Activated naive CD4-positive, alpha-beta T cell treated with anti-CD3 and anti-CD28 coated beads, Interleukin-2, amount 10 ng/mL, durations not matched to agents 7 days and 5 days (primary cell): ENCODE measurements at regions not wholly inside any gene's neighbourhood (a gene's known extent, or its start where the extent isn't known, plus 50 kb on each side); places are given as distances from the start of the nearest gene placed in this dataset.
A peak's percentile ranks its signal among the peaks of the same experiment; 100 is the strongest.

Experiments
- CTCF ChIA-PET: fragments of 350-600 bp; sonication (Branson Sonifier 250); formaldehyde crosslinking; loops from one replicate; lab custom pipeline; 2021; ENCODE audit warnings: antibody characterized with exemption; lab: Charles Lee
- DNase-seq: peaks from one replicate; pipeline ENCODE4 v3.0.0-alpha.2; 2020
- H3K27ac Mint-ChIP-seq: one replicate; pipeline ENCODE4 v1.8.0; 2021; ENCODE audit warnings: mild to moderate bottlenecking, moderate library complexity, mixed read lengths
- H3K27me3 Mint-ChIP-seq: one replicate; pipeline ENCODE4 v1.8.0; 2021; ENCODE audit warnings: mild to moderate bottlenecking, mixed read lengths
- H3K36me3 Mint-ChIP-seq: one replicate; pipeline ENCODE4 v1.8.0; 2021; ENCODE audit warnings: mixed read lengths
- H3K4me1 Mint-ChIP-seq: one replicate; pipeline ENCODE4 v1.8.0; 2021; ENCODE audit warnings: mixed read lengths
- H3K4me3 Mint-ChIP-seq: one replicate; pipeline ENCODE4 v1.8.0; 2021; ENCODE audit warnings: mild to moderate bottlenecking, moderate library complexity, mixed read lengths
- H3K9me3 Mint-ChIP-seq: one replicate; pipeline ENCODE4 v1.8.0; 2021; ENCODE audit warnings: mixed read lengths

DNA sequence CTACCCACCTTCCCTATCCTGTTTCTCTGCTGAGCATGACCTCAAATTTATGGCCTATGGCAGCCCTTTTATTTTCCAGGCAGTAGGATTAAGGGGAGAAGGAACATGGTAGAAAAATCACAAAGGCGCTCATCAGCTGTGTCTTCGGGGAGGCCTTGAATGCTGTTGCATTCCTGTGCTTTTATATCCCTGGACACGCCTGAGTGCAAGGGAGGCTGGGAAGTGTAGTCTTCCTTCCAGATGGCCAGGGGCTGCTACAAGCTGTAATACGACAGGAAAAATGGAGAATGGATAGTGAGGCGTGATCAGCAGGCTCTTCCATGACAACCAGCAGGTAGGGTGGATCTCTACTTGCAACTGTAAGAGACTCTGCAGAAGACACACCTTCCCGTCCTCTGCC is 210.9 kb upstream of the GGTLC1 start:
- no peaks in the 10 kb centered on the region for H3K9me3 Mint-ChIP-seq
- H3K27me3 Mint-ChIP-seq: peaks cover 3% of the 10 kb centered on the region
- no peaks in the 10 kb centered on the region for H3K36me3 Mint-ChIP-seq
- DNase-seq: no peak
- CTCF ChIA-PET: no interaction called here
- H3K4me3 Mint-ChIP-seq: no peak overlapping the region
- no peaks in the 10 kb centered on the region for H3K4me1 Mint-ChIP-seq
- H3K27ac Mint-ChIP-seq: no peak overlapping the region

DNA sequence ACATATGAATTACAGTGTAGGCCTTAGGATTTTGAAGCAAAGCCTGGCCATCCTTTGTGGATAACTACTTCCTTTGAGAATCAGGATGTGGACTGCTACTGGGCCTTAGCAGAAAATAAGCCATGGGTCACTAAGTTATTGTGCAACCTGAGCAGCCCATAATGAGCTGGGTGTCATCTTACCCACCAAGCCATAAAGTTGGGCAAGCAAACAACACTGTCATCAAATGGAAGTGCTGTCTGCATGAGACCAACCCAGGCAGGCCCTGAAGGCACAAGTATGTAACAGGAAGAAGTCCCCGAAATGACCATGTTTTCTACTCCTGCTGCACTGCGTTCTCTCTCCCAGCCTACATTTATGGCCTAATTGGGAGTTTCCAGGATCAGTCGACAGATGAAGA is 205.6 kb upstream of the GGTLC1 start:
- no peak for DNase-seq
- Mint-ChIP-seq H3K27me3 (peaks cover 4% of the 10 kb centered on the region), H3K4me1 (no peaks in the 10 kb centered on the region), H3K4me3 (no peak overlapping the region), H3K9me3 (peaks cover 3% of the 10 kb centered on the region), H3K36me3 (no peaks in the 10 kb centered on the region), H3K27ac (no peak overlapping the region)
- CTCF ChIA-PET: no interaction called here

DNA sequence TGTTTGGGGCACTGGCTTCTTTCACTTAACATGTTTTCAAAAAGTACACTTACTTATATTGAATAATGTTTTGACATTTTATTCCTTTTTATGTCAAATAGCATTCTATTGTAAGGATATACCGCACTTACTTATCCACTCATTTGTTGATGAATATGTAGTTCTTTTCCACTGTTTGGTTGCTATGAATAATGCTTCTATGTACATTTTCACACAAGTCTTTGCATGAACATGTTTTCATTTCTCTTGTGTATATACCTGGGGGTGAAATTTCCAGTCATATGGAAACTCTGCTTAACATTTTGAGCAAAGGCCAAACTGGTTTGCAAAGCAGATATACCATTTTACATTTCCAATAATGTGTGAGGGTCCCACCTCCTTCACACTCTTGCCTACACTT is 202.3 kb upstream of the GGTLC1 start:
- H3K36me3 Mint-ChIP-seq: no peaks in the 10 kb centered on the region
- H3K4me3 Mint-ChIP-seq: no peak overlapping the region
- DNase-seq: no peak
- H3K4me1 Mint-ChIP-seq: no peaks in the 10 kb centered on the region
- H3K27ac Mint-ChIP-seq: no peak overlapping the region
- peaks cover 4% of the 10 kb centered on the region for H3K27me3 Mint-ChIP-seq
- CTCF ChIA-PET: no interaction called here
- peaks cover 3% of the 10 kb centered on the region for H3K9me3 Mint-ChIP-seq

DNA sequence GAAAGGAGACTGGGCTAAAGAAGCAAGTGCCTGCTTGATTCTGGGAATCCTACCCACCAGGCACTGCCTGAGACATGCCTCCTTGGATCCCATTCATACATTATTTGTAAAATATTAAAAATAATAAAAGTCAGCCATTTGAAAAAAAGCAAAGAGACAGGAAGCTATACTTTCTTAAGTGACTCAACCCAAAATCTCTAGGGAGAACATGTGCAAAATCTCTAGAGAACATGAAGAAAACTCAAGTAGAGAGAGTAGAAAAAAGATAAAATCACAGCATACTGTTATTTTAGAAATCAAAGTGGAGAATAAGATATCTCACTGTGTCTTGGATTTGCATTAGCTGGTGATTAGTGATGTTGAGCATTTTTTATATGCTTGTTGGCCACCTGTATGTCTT is 197.2 kb upstream of the GGTLC1 start:
- H3K4me3 Mint-ChIP-seq: no peak overlapping the region
- H3K27me3 Mint-ChIP-seq: peaks cover 4% of the 10 kb centered on the region
- no peak for DNase-seq
- no peaks in the 10 kb centered on the region for H3K4me1 Mint-ChIP-seq
- peaks cover 3% of the 10 kb centered on the region for H3K9me3 Mint-ChIP-seq
- H3K27ac Mint-ChIP-seq: no peak overlapping the region
- CTCF ChIA-PET: interaction anchor here (0.8 kb wide), 1 partner anchor 25 kb away, joined by 3 read pairs; no protein-coding TSS in a partner anchor
- no peaks in the 10 kb centered on the region for H3K36me3 Mint-ChIP-seq

DNA sequence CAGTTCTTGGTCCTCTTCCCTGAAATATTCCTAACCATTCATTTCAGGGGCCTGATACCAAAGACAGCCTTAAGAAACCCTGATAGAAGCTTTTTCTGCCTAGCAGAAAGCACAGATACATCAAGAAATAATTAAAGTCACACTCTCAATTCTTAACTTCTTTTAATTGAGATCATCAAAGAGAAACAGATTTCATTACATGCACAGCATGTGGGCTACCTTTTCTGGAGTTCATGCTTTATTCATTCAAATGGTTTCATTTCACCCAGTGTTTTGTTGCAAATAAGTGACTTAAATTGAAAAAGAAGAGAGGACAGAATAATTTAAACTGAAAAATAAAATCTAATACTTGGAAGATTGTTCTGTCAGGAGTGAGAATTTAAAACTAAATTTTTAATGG is 192.6 kb upstream of the GGTLC1 start:
- H3K9me3 Mint-ChIP-seq: no peaks in the 10 kb centered on the region
- no peak overlapping the region for H3K4me3 Mint-ChIP-seq
- DNase-seq: no peak
- CTCF ChIA-PET: interaction anchor here (1.0 kb wide), 1 partner anchor 80 kb away, joined by 3 read pairs; no protein-coding TSS in a partner anchor
- no peak overlapping the region for H3K27ac Mint-ChIP-seq
- no peaks in the 10 kb centered on the region for H3K4me1 Mint-ChIP-seq
- H3K36me3 Mint-ChIP-seq: no peaks in the 10 kb centered on the region
- H3K27me3 Mint-ChIP-seq: peaks cover 7% of the 10 kb centered on the region

DNA sequence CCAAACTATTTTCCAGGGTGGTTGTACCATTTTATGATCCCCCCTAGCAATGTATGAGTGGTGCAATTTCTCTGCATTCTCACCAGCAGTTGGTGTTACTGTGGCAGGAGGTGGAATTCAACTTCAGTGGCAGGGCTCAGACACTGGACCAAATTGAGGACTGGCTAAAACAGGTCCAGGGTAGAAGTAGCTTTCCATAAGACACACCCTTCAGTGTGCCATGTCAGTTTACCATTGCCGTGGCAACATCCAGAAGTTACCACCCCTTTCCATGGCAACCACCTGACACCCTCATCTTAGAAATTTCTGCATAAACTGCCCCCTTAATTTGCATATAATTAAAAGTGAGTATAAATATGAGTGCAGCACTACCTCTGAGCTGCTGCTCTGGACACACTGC is 180.7 kb upstream of the GGTLC1 start:
- Mint-ChIP-seq H3K9me3 (peaks cover 2% of the 10 kb centered on the region), H3K4me1 (no peaks in the 10 kb centered on the region), H3K36me3 (no peaks in the 10 kb centered on the region), H3K4me3 (no peak overlapping the region), H3K27me3 (no peaks in the 10 kb centered on the region), H3K27ac (no peak overlapping the region)
- no peak for DNase-seq
- CTCF ChIA-PET: no interaction called here

DNA sequence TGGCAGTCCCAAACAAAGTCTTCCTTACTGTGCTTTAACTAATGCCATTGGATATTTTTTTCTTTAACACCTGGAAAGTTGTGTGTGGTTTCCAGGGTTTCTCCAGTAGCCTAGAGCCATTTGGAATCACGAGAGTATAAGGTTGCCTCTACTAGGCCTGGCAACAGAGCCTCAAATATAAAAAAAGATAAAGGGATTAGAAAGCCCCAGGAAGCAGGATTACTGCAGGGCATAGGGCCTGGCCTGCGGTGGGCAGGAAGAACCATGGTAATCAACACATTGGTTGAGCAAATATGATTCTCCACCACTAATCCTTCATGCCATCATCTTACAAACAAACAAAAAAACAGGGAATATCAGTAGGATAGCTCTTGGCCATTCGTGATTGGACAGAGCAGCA is 177.8 kb upstream of the GGTLC1 start:
- DNase-seq: no peak
- no peak overlapping the region for H3K4me3 Mint-ChIP-seq
- H3K9me3 Mint-ChIP-seq: no peaks in the 10 kb centered on the region
- no peaks in the 10 kb centered on the region for H3K36me3 Mint-ChIP-seq
- no peak overlapping the region for H3K27ac Mint-ChIP-seq
- H3K27me3 Mint-ChIP-seq: no peaks in the 10 kb centered on the region
- CTCF ChIA-PET: no interaction called here
- no peaks in the 10 kb centered on the region for H3K4me1 Mint-ChIP-seq

DNA sequence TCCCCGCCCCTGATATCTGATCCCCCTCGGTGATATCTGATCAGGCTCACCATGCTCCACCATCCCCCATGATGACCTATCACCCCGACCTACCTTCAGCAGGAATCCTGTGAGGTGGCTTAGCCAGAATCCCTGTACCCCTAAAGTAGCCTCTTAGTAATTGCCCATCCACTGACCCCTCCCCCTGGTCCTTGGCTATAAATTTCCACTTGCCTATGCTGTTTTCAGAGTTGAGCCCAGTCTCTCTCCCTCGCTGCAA is 177.5 kb upstream of the GGTLC1 start:
- no peak for DNase-seq
- Mint-ChIP-seq H3K36me3 (no peaks in the 10 kb centered on the region), H3K27ac (no peak overlapping the region), H3K4me3 (no peak overlapping the region), H3K4me1 (no peaks in the 10 kb centered on the region), H3K9me3 (no peaks in the 10 kb centered on the region), H3K27me3 (no peaks in the 10 kb centered on the region)
- CTCF ChIA-PET: no interaction called here

DNA sequence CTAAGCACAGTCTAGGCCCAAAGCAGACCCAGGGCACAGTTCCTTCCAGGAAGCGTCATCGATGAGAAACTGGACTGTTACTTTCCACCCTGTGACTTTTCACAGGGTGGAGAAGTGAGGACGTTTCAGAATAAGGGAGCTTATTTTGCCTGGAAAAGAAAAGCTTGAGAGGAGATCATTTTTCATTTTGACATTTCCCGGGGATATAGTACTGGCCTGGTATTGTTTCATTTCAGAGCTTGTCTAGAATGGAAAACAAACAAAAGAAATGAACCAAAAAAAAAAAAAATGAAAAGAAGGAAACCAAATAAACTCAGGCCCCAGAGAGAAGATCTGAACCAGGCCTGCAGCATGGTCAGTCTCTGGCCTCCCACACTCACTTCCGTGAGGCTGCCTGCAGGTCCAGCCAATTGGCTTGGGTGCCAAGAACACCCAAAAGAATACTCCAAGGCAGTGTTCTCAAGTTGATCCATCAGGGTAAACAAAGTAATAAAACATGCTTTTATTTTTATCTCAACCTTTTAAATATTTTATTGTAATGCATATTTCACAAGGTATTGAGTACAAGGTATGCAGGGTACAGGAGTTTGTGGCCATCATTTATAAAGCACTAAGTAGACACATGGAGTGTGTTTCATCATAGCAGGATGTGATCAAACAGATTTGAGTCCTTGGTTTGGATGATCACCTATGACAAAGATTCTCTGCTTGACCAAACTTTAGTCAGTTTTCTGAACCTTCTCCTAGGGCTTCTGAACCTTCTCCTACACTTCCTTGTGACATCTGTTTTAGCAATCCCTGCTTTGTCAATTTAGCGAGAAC is 176.9 kb upstream of the GGTLC1 start:
- Mint-ChIP-seq H3K4me1 (no peaks in the 10 kb centered on the region), H3K27me3 (no peaks in the 10 kb centered on the region), H3K9me3 (no peaks in the 10 kb centered on the region), H3K27ac (no peak overlapping the region), H3K36me3 (no peaks in the 10 kb centered on the region), H3K4me3 (no peak overlapping the region)
- CTCF ChIA-PET: interaction anchor here (0.6 to 1.4 kb wide), 4 partner anchors 15 to 283 kb away, joined by 3 to 8 read pairs (median 3); no protein-coding TSS in a partner anchor
- no peak for DNase-seq

DNA sequence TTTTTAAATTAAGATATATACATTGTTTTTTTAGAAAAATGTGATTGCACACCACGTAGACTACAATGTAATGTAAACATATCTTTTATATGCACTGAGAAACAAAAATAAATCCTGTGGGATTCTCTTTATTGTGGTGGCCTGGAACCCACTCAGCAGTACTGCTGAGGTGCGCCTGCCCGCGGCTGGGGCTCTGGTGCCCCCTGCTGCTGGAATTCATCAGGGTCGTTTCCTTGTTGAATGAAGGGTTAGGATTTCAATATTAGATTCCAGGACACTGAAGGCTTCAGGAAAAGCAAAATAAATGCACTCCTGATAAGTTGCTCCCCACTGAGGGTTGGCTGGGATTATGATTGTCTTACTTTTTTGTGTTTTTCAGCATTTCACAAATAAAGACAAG is 175.8 kb upstream of the GGTLC1 start:
- no peak overlapping the region for H3K27ac Mint-ChIP-seq
- CTCF ChIA-PET: interaction anchor here (0.9 to 3.0 kb wide), 4 partner anchors 64 to 284 kb away, joined by 3 to 15 read pairs (median 6); no protein-coding TSS in a partner anchor
- no peak overlapping the region for H3K4me3 Mint-ChIP-seq
- H3K9me3 Mint-ChIP-seq: no peaks in the 10 kb centered on the region
- H3K4me1 Mint-ChIP-seq: no peaks in the 10 kb centered on the region
- H3K36me3 Mint-ChIP-seq: no peaks in the 10 kb centered on the region
- no peaks in the 10 kb centered on the region for H3K27me3 Mint-ChIP-seq
- DNase-seq: peak; percentile 53

DNA sequence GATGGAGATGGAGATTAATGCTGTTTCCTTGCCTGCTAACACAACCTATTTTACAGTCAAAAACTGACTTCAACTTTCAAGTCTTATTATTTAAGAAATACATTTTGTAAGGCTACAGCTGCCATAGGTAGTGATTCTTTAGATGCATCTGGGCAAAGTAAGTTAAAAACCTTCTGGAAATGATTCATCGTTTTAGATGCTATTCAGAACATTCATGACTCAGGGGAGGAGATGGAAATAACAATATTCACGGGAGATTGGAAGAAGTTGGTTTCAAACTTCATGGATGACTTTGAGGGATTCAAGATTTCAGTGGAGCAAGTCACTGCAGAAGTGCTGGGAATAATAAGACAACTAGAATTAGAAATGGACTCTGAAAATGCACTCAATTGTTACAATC is 174.9 kb upstream of the GGTLC1 start:
- no peak for DNase-seq

DNA sequence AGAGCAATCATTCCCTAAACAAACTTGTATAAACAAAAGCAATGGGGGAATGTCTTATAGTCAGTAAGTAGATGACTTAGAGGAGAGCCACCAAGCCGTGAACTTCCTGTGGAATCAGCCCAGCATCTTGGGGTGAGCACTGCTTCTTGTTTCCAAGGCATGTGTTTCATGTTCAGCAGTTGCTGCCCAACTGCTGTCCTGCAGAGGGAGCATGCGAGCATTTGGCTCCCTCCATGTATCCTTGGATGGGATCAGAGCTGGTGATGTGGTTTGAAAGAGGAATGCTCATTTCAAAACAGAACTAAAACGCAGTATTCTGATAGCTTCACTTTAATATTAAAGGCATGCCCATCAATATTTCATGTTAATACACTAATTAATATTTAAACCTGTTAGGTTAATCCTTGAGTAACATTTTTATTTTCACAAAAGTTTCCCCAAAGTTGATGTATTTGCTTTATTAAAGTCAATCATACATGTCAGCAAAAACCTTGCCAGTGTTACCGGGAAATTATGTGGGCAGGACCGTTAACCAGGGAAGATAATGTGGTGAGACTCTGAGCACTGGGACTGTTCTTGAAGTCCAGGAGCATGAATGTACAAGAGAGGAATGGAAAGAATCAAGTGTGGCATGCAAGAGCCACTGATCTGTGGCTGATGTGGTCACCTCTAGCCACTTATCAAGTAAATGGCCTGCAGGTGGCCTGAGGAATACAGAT is 172.1 kb upstream of the GGTLC1 start:
- H3K4me3 Mint-ChIP-seq: no peak overlapping the region

More for the DNA sequence above, 174.9 kb upstream of the GGTLC1 start:
- H3K4me1 Mint-ChIP-seq: no peaks in the 10 kb centered on the region
- no peak overlapping the region for H3K4me3 Mint-ChIP-seq
- no peak overlapping the region for H3K27ac Mint-ChIP-seq
- H3K27me3 Mint-ChIP-seq: no peaks in the 10 kb centered on the region
- no peaks in the 10 kb centered on the region for H3K9me3 Mint-ChIP-seq
- no peaks in the 10 kb centered on the region for H3K36me3 Mint-ChIP-seq
- CTCF ChIA-PET: interaction anchor here (1.2 to 3.0 kb wide), 3 partner anchors 13 to 226 kb away, joined by 3 to 15 read pairs (median 7); no protein-coding TSS in a partner anchor

DNA sequence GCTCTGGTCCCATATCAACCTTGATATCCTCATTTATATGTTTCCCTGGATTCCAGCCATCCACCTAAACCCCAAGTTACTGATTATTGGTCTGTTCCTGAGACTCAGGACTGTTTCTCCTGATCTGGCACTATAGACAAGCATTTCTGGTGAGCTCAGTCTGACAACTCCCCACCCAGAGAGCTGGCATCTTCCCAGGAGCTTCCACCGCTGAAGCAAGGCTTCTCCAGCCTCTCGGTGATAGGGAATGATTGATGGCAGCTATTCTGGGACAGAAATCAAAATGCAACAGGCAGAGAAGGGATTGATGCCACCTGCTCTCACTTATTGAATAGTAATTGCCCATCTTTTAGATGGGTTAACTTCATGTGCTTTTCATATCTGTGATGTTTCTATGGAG is 169.7 kb upstream of the GGTLC1 start:
- no peak overlapping the region for H3K27ac Mint-ChIP-seq

More for the DNA sequence above, 172.1 kb upstream of the GGTLC1 start:
- CTCF ChIA-PET: interaction anchor here (0.9 to 1.7 kb wide), 6 partner anchors 8 to 621 kb away, joined by 3 to 5 read pairs (median 3); no protein-coding TSS in a partner anchor
- no peak overlapping the region for H3K27ac Mint-ChIP-seq
- no peaks in the 10 kb centered on the region for H3K9me3 Mint-ChIP-seq
- H3K36me3 Mint-ChIP-seq: no peaks in the 10 kb centered on the region
- no peaks in the 10 kb centered on the region for H3K4me1 Mint-ChIP-seq
- no peaks in the 10 kb centered on the region for H3K27me3 Mint-ChIP-seq
- peak; percentile 37 for DNase-seq

DNA sequence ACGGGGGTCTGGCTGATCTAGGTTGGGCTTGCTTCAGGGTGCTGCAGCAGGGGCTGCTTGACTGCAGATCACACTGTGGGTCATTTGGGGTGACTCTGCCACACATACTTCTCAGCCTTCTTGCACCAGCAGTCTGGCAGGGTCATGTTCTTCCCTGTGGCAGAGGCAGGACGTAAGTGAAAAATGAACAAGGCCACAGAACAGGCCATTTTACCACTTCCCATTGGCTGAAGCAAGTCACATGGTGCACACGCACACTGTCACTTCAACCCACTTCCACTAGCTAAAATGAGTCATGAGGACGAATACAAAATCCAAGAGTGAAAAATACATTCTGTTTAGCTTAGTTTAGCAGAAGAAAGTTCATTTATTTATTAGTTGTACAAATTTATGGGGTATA is 168.6 kb upstream of the GGTLC1 start:
- peaks cover 8% of the 10 kb centered on the region for H3K27me3 Mint-ChIP-seq
- H3K36me3 Mint-ChIP-seq: no peaks in the 10 kb centered on the region
- no peaks in the 10 kb centered on the region for H3K9me3 Mint-ChIP-seq
- no peak overlapping the region for H3K4me3 Mint-ChIP-seq
- H3K27ac Mint-ChIP-seq: no peak overlapping the region
- H3K4me1 Mint-ChIP-seq: no peaks in the 10 kb centered on the region
- no peak for DNase-seq
- CTCF ChIA-PET: interaction anchor here (0.5 kb wide), 1 partner anchor 209 kb away, joined by 3 read pairs; no protein-coding TSS in a partner anchor

More for the DNA sequence above, 169.7 kb upstream of the GGTLC1 start:
- DNase-seq: no peak
- H3K9me3 Mint-ChIP-seq: no peaks in the 10 kb centered on the region
- peaks cover 8% of the 10 kb centered on the region for H3K27me3 Mint-ChIP-seq
- no peaks in the 10 kb centered on the region for H3K4me1 Mint-ChIP-seq
- CTCF ChIA-PET: interaction anchor here (0.7 to 1.0 kb wide), 2 partner anchors 56 to 221 kb away, joined by 3 read pairs; no protein-coding TSS in a partner anchor
- H3K4me3 Mint-ChIP-seq: no peak overlapping the region
- no peaks in the 10 kb centered on the region for H3K36me3 Mint-ChIP-seq
